ENCODE measurements at regions not wholly inside any gene's neighbourhood (a gene's known extent, or its start where the extent isn't known, plus 50 kb on each side); places are given as distances from the start of the nearest gene placed in this dataset.

DNA sequence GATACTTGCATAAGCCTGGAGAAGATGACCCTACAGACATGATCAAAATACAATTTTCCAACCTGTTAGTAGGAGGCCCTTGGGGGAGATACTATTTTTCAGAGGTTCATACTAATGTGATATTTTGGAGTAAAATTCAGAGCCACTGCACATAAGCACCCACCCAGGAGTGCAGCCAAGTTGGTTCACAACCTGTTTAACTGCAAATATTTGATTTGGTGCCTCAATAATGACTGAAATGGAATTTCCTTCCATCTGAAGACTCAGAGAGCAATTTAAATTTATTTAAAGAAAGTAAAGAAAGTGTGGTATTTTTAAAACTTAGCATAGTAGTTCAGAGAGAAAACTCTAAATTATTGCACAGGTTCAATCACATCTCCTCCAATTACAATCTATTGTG, 77.5 kb upstream of the FBN2 start:
- no peaks in the 10 kb centered on the region for H4K20me1 ChIP-seq (replicated peaks; ENCODE audit: control insufficient read depth, extremely low read depth, insufficient read depth, low read length)
- no TSS peak for BruUV-seq (replicated peaks)
- H3K79me2 ChIP-seq (ENCODE audit: control insufficient read depth, insufficient read depth, low read length): no peaks in the 10 kb centered on the region
- no peaks in the 10 kb centered on the region for H3K9me3 ChIP-seq (replicated peaks; ENCODE audit: control insufficient read depth, insufficient read depth, low read length)
- no peaks in the 10 kb centered on the region for H3K36me3 ChIP-seq (ENCODE audit: control insufficient read depth in 2 of 2, extremely low read depth in 1 of 2, insufficient read depth in 2 of 2, low read length in 2 of 2)
- DNase-seq (ENCODE audit: low read depth, low spot score): no peak
- no peak overlapping the region for H3K4me3 ChIP-seq (replicated peaks in 1 of 3; ENCODE audit: insufficient read depth in 1 of 3, low read depth in 1 of 3, low read length in 3 of 3)
- H3K4me2 ChIP-seq (ENCODE audit: insufficient read depth, low read length): no peak overlapping the region
- H3K27ac ChIP-seq (ENCODE audit: insufficient read depth, low read depth, low read length): no peak overlapping the region
- no peaks in the 10 kb centered on the region for H3K9me1 ChIP-seq (replicated peaks; ENCODE audit: control insufficient read depth, extremely low read depth, insufficient read depth, low read length)
- intact Hi-C loops (cut with micrococcal nuclease) (no loop called here), dilution Hi-C loops (cut with MboI; ENCODE audit: extremely low pct_ligation_motif_present, low sequenced_read_pairs) (no loop called here)
- ChIA-PET CTCF (no interaction called here), POLR2A (no interaction called here)
- TF ChIP-seq EZH2 (IDR thresholded peaks at IDR 0.05; ENCODE audit: borderline replicate concordance, low read depth, low read length, severe bottlenecking) (no peak), POLR2AphosphoS5 (IDR thresholded peaks at IDR 0.05; ENCODE audit: insufficient read depth, low read depth, low read length) (no peak), MAX (IDR thresholded peaks at IDR 0.05; ENCODE audit: insufficient read depth, insufficient read length) (no peak), FOS (IDR thresholded peaks at IDR 0.05; ENCODE audit: borderline replicate concordance, insufficient read depth, low read length) (no peak)
- H2AFZ ChIP-seq (ENCODE audit: low read depth, low read length): no peak overlapping the region
- H3K4me1 ChIP-seq (ENCODE audit: control insufficient read depth, extremely low read depth, insufficient read depth, low read length): no peaks in the 10 kb centered on the region
- no peak for FAIRE-seq
- no peaks in the 10 kb centered on the region for H3K27me3 ChIP-seq (ENCODE audit: control insufficient read depth in 2 of 2, insufficient read depth in 2 of 2, low read length in 2 of 2)
- no peak overlapping the region for H3K9ac ChIP-seq (replicated peaks; ENCODE audit: extremely low read depth, insufficient read depth, low read length)

- Histone ChIP-seq H3K27ac (ENCODE audit: insufficient read depth, low read depth, low read length) (no peak overlapping the region), H4K20me1 (replicated peaks; ENCODE audit: control insufficient read depth, extremely low read depth, insufficient read depth, low read length) (no peaks in the 10 kb centered on the region), H3K79me2 (ENCODE audit: control insufficient read depth, insufficient read depth, low read length) (no peaks in the 10 kb centered on the region), H3K9ac (replicated peaks; ENCODE audit: extremely low read depth, insufficient read depth, low read length) (no peak overlapping the region), H3K9me3 (replicated peaks; ENCODE audit: control insufficient read depth, insufficient read depth, low read length) (no peaks in the 10 kb centered on the region), H3K27me3 (ENCODE audit: control insufficient read depth in 2 of 2, insufficient read depth in 2 of 2, low read length in 2 of 2) (no peaks in the 10 kb centered on the region), H3K36me3 (ENCODE audit: control insufficient read depth in 2 of 2, extremely low read depth in 1 of 2, insufficient read depth in 2 of 2, low read length in 2 of 2) (no peaks in the 10 kb centered on the region), H3K9me1 (replicated peaks; ENCODE audit: control insufficient read depth, extremely low read depth, insufficient read depth, low read length) (no peaks in the 10 kb centered on the region), H3K4me2 (ENCODE audit: insufficient read depth, low read length) (no peak overlapping the region), H3K4me3 (replicated peaks in 1 of 3; ENCODE audit: insufficient read depth in 1 of 3, low read depth in 1 of 3, low read length in 3 of 3) (no peak overlapping the region), H2AFZ (ENCODE audit: low read depth, low read length) (no peak overlapping the region), H3K4me1 (ENCODE audit: control insufficient read depth, extremely low read depth, insufficient read depth, low read length) (no peaks in the 10 kb centered on the region)
- dilution Hi-C loops (cut with MboI; ENCODE audit: extremely low pct_ligation_motif_present, low sequenced_read_pairs): no loop called here
- CTCF ChIA-PET: interaction anchor here (1.5 kb wide), 1 partner anchor 18 kb away, joined by 5 read pairs; no protein-coding TSS in a partner anchor
- no peak for FAIRE-seq
- TF ChIP-seq MAX (IDR thresholded peaks at IDR 0.05; ENCODE audit: insufficient read depth, insufficient read length): no peak
- TF ChIP-seq GATA2 (IDR thresholded peaks at IDR 0.05; ENCODE audit: insufficient read depth, insufficient read length, low read depth, low read length): no peak
- no peak for TF ChIP-seq FOS (IDR thresholded peaks at IDR 0.05; ENCODE audit: borderline replicate concordance, insufficient read depth, low read length)
- TF ChIP-seq JUN (IDR thresholded peaks at IDR 0.05; ENCODE audit: borderline replicate concordance, insufficient read depth, insufficient read length, low read depth): no peak
- TF ChIP-seq POLR2A (IDR thresholded peaks at IDR 0.05; ENCODE audit: low read depth, low read length): no peak
- TF ChIP-seq, protein P1, sequence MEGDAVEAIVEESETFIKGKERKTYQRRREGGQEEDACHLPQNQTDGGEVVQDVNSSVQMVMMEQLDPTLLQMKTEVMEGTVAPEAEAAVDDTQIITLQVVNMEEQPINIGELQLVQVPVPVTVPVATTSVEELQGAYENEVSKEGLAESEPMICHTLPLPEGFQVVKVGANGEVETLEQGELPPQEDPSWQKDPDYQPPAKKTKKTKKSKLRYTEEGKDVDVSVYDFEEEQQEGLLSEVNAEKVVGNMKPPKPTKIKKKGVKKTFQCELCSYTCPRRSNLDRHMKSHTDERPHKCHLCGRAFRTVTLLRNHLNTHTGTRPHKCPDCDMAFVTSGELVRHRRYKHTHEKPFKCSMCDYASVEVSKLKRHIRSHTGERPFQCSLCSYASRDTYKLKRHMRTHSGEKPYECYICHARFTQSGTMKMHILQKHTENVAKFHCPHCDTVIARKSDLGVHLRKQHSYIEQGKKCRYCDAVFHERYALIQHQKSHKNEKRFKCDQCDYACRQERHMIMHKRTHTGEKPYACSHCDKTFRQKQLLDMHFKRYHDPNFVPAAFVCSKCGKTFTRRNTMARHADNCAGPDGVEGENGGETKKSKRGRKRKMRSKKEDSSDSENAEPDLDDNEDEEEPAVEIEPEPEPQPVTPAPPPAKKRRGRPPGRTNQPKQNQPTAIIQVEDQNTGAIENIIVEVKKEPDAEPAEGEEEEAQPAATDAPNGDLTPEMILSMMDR (IDR thresholded peaks at IDR 0.05; ENCODE audit: extremely low read depth in 1 of 2, insufficient read depth in 1 of 2, low read depth in 1 of 2, low read length in 2 of 2): no peak
- TF ChIP-seq POLR2AphosphoS5 (IDR thresholded peaks at IDR 0.05; ENCODE audit: insufficient read depth, low read depth, low read length): no peak
- TF ChIP-seq EZH2 (IDR thresholded peaks at IDR 0.05; ENCODE audit: borderline replicate concordance, low read depth, low read length, severe bottlenecking): no peak
- no peak for TF ChIP-seq MYC (IDR thresholded peaks at IDR 0.05; ENCODE audit: low read depth, low read length)
- intact Hi-C loops (cut with micrococcal nuclease): no loop called here
- no peak for DNase-seq (ENCODE audit: low read depth, low spot score)
- POLR2A ChIA-PET: no interaction called here
- no TSS peak for BruUV-seq (replicated peaks)
These were observed 88.6 kb upstream of the FBN2 start for GRCh38 chr5:128626536-128627090.

Measured in endothelial cell of umbilical vein (primary cell).